BLaER1 (cell line): ENCODE measurements at regions not wholly inside any gene's neighbourhood (a gene's known extent, or its start where the extent isn't known, plus 50 kb on each side); places are given as distances from the start of the nearest gene placed in this dataset.

Experiments used
- H3K27ac ChIP-seq: shearing (Covaris generic); formaldehyde crosslinking; 2 replicates; pipeline ENCODE4 v1.8.1; 2022
- H3K27me3 ChIP-seq: shearing (Covaris generic); formaldehyde crosslinking; 2 replicates; pipeline ENCODE4 v1.8.1; 2022
- H3K36me3 ChIP-seq: shearing (Covaris generic); formaldehyde crosslinking; 2 replicates; pipeline ENCODE4 v1.8.1; 2022
- H3K4me1 ChIP-seq: shearing (Covaris generic); formaldehyde crosslinking; 2 replicates; pipeline ENCODE4 v1.8.1; 2022
- H3K4me2 ChIP-seq: shearing (Covaris generic); formaldehyde crosslinking; 2 replicates; pipeline ENCODE4 v1.8.1; 2022
- H3K4me3 ChIP-seq: shearing (Covaris generic); formaldehyde crosslinking; 2 replicates; pipeline ENCODE4 v1.8.1; 2022
- H3K9ac ChIP-seq: shearing (Covaris generic); formaldehyde crosslinking; 2 replicates; pipeline ENCODE4 v1.8.1; 2022
- H3K9me3 ChIP-seq: shearing (Covaris generic); formaldehyde crosslinking; 2 replicates; pipeline ENCODE4 v1.8.1; 2022
- H4K20me1 ChIP-seq: shearing (Covaris generic); formaldehyde crosslinking; 2 replicates; pipeline ENCODE4 v1.8.1; 2022
- Cebpa-rat ChIP-seq: shearing (Covaris generic); IDR thresholded peaks from 2 replicates; pipeline ENCODE4 v1.8.1; 2022

DNA sequence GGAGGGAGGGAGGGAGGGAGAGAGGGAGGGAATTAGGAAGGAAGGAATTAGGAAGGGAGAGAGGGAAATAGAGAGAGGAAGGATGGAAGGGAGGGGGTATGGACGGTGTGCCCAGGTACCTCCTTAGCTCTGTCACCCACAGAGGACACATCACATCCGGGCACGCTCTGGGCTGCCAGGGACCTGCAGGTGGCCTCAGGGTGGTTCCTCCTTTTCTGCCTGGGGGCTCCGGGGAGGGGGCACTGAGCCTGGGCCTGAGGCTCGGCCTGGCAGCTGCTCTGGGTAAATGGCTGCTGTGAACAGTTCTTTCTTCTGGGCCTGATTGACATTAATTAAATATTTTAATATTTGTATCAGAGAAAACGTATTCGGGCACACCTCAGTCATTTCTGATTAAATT lies 733.5 kb downstream of the BRD1 start:
- TF ChIP-seq Cebpa-rat = no peak
- no peak overlapping the region for H3K27ac ChIP-seq

DNA sequence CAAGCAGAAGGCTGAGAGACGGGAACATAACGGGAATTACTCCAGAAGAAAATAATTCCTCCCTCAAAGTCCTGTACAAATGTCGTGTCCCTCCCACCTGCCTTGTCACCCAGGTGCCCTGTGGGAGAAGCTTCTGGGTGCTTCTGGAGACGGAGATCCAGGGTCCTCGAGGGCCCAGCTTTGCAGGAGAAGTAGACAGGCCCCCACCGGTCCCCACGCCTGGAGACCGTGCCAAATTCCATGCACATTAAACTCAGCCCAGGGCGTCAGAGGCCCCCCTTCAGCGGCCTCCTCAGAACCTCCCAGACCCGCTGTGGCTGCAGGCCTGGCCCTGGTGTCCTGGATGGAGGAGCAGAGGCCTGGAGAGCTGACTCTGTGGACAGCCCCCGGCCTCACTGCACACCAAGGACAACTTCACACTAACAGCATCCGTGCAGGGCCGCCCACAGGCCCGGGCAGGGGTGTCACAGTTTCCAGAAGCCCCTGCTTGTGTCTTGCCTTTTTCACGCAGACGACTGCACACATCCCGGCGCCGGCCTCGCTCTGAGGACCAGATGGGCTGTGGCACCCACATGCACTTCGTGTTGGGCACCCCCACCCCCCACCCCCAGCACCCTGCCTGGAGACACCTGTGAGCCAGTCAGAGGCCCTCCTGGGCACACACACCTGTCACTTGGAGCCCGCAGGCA lies 734.3 kb downstream of the BRD1 start:
- no peaks in the 10 kb centered on the region for H3K36me3 ChIP-seq
- H3K27ac ChIP-seq = 0 out of 2 replicates have a peak overlapping the region, but pooled peaks have one; percentile 22
- no peak for TF ChIP-seq Cebpa-rat
- H3K9me3 ChIP-seq = no peaks in the 10 kb centered on the region
- H3K27me3 ChIP-seq = no peaks in the 10 kb centered on the region
- no peak overlapping the region for H3K9ac ChIP-seq
- H3K4me2 ChIP-seq = peak overlapping the region; percentile 51
- no peak overlapping the region for H3K4me3 ChIP-seq
- peaks cover 34% of the 10 kb centered on the region for H3K4me1 ChIP-seq
- H4K20me1 ChIP-seq = no peaks in the 10 kb centered on the region

More for the DNA sequence above, 733.5 kb downstream of the BRD1 start:
- H3K9me3 ChIP-seq = no peaks in the 10 kb centered on the region
- no peaks in the 10 kb centered on the region for H4K20me1 ChIP-seq
- no peaks in the 10 kb centered on the region for H3K36me3 ChIP-seq
- H3K4me1 ChIP-seq = peaks cover 34% of the 10 kb centered on the region
- H3K9ac ChIP-seq = no peak overlapping the region
- H3K4me2 ChIP-seq = peak overlapping the region; percentile 1; the same call in 1 of the 2 replicates
- H3K27me3 ChIP-seq = no peaks in the 10 kb centered on the region
- H3K4me3 ChIP-seq = no peak overlapping the region

DNA sequence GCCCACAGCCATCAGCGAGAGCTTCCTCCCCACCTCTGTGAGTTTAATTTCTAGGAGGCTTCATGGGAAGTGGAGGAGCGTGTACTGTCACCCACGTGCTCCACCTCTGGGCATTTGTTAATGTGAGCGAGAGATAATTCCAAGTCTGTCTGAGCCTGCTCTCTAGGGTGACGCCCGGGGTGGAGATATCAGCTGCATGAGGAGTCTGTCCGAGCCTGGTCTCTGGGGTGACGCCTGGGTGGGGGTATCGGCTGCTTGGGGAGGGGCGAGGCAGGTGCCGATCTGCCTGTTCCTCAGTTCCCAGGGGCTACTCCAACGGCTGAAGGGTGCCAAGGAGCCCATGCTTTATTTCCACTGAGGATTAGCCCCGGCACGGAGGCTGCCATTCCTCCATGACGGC lies 735.0 kb downstream of the BRD1 start:
- Histone ChIP-seq H3K9me3 (no peaks in the 10 kb centered on the region), H3K9ac (no peak overlapping the region), H3K27me3 (no peaks in the 10 kb centered on the region), H3K4me2 (peak overlapping the region; percentile 51; the same call in 1 of the 2 replicates), H3K27ac (no peak overlapping the region), H3K4me3 (no peak overlapping the region), H3K4me1 (peaks cover 34% of the 10 kb centered on the region), H4K20me1 (no peaks in the 10 kb centered on the region), H3K36me3 (no peaks in the 10 kb centered on the region)
- TF ChIP-seq Cebpa-rat = no peak

- no peak for TF ChIP-seq Cebpa-rat
- H4K20me1 ChIP-seq = no peaks in the 10 kb centered on the region
- no peak overlapping the region for H3K4me3 ChIP-seq
- H3K27ac ChIP-seq = no peak overlapping the region
- H3K36me3 ChIP-seq = no peaks in the 10 kb centered on the region
- no peaks in the 10 kb centered on the region for H3K27me3 ChIP-seq
- peak overlapping the region; percentile 51 for H3K4me2 ChIP-seq
- no peak overlapping the region for H3K9ac ChIP-seq
- H3K4me1 ChIP-seq = peaks cover 34% of the 10 kb centered on the region
- no peaks in the 10 kb centered on the region for H3K9me3 ChIP-seq
Measured at GRCh38 chr22:49091917-49092545, 735.6 kb downstream of the BRD1 start.

- TF ChIP-seq Cebpa-rat = no peak
- no peak overlapping the region for H3K4me3 ChIP-seq
- no peak overlapping the region for H3K27ac ChIP-seq
- H3K9me3 ChIP-seq = no peaks in the 10 kb centered on the region
- no peaks in the 10 kb centered on the region for H3K27me3 ChIP-seq
- H3K36me3 ChIP-seq = no peaks in the 10 kb centered on the region
- H3K4me1 ChIP-seq = peaks cover 34% of the 10 kb centered on the region
- H3K4me2 ChIP-seq = peak overlapping the region; percentile 51
- no peak overlapping the region for H3K9ac ChIP-seq
- H4K20me1 ChIP-seq = no peaks in the 10 kb centered on the region
Measured at GRCh38 chr22:49091451-49091850, 736.2 kb downstream of the BRD1 start.

DNA sequence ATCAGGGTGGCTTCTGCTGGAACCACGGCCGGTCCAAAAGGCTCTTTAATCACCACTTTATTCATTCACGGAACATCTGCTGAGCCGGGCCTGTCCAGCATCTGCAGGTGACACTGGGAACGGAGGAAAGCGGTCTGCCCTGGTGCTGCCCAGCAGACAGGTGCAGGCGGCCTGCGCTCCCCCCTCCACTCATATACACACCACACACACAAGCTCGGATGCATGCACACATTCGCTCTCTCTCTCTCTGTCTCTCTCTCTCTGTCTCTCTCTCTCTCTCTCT lies 736.9 kb downstream of the BRD1 start:
- H3K9me3 ChIP-seq = no peaks in the 10 kb centered on the region
- H3K4me2 ChIP-seq = no peak overlapping the region
- no peak overlapping the region for H3K4me3 ChIP-seq
- H3K27me3 ChIP-seq = no peaks in the 10 kb centered on the region
- no peaks in the 10 kb centered on the region for H4K20me1 ChIP-seq
- TF ChIP-seq Cebpa-rat = no peak
- H3K27ac ChIP-seq = no peak overlapping the region
- no peaks in the 10 kb centered on the region for H3K36me3 ChIP-seq
- peaks cover 34% of the 10 kb centered on the region for H3K4me1 ChIP-seq
- no peak overlapping the region for H3K9ac ChIP-seq

DNA sequence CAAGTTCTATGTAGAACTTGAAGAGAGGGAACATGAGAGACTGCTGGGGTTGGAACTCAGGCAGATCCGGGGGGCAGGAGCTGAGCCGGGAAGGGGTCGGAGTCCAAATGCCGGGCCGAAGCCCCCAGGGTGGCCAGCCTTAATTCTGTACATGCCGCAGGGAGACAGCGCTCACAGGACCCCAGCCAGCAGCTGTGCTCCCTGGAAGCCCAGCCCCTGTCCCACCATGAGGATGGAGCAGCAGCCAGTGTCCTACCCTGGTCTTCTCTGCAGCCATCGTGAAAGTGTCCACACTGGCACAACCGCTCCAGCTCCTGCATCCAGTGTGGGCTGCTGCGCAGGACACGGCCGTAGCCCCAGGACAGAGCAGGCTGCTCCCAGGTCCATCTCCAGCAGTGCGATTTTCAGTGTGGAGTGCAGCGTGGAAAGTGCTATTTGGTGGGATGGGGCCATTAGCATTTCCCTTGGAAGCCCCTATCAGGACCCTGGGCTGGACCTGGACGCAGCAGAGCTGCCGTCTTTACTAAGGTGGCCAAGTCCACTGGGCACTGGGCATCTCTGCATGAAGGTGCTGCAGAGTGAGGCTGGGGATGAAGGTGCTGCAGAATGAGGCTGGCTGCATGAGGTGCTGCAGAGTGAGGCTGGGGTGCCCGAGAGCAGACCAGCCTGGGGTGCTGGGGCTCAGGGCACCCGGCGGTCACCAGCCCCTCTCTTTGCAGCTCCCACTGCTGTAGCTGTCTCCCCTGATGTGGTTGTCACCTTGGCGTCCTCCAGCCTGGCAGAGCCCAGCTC lies 737.4 kb downstream of the BRD1 start:
- no peaks in the 10 kb centered on the region for H3K9me3 ChIP-seq
- no peaks in the 10 kb centered on the region for H4K20me1 ChIP-seq
- no peak for TF ChIP-seq Cebpa-rat
- no peak overlapping the region for H3K4me2 ChIP-seq
- no peaks in the 10 kb centered on the region for H3K27me3 ChIP-seq
- no peaks in the 10 kb centered on the region for H3K36me3 ChIP-seq
- H3K27ac ChIP-seq = no peak overlapping the region
- H3K4me3 ChIP-seq = no peak overlapping the region
- peaks cover 34% of the 10 kb centered on the region for H3K4me1 ChIP-seq
- H3K9ac ChIP-seq = no peak overlapping the region

- H3K27me3 ChIP-seq = no peaks in the 10 kb centered on the region
- no peaks in the 10 kb centered on the region for H4K20me1 ChIP-seq
- H3K36me3 ChIP-seq = no peaks in the 10 kb centered on the region
- no peak for TF ChIP-seq Cebpa-rat
- H3K4me3 ChIP-seq = no peak overlapping the region
- H3K4me1 ChIP-seq = peaks cover 25% of the 10 kb centered on the region
- no peak overlapping the region for H3K4me2 ChIP-seq
- H3K9ac ChIP-seq = no peak overlapping the region
- no peak overlapping the region for H3K27ac ChIP-seq
- H3K9me3 ChIP-seq = no peaks in the 10 kb centered on the region
Measured at GRCh38 chr22:49088801-49089791, 738.6 kb downstream of the BRD1 start.
